Muscle of leg (tissue), 3 donors: ENCODE measurements at regions not wholly inside any gene's neighbourhood (a gene's known extent, or its start where the extent isn't known, plus 50 kb on each side); places are given as distances from the start of the nearest gene placed in this dataset.

Experiments used
- DNase-seq: peaks from one replicate; pipeline ENCODE4 v3.0.0; 2013
- H3K27ac ChIP-seq: one replicate; pipeline ENCODE4 v1.5.1; 2013; ENCODE audit warnings: mild to moderate bottlenecking, low read length, control low read depth
- H3K27me3 ChIP-seq: one replicate; pipeline ENCODE4 v1.6.1; 2013; ENCODE audit warnings: low read length; ENCODE audit not compliant: control insufficient read depth, insufficient read depth
- H3K36me3 ChIP-seq: one replicate; pipeline ENCODE4 v1.6.1; 2013; ENCODE audit warnings: low read length; ENCODE audit not compliant: control insufficient read depth, insufficient read depth
- H3K4me1 ChIP-seq: one replicate; pipeline ENCODE4 v1.6.1; 2013; ENCODE audit warnings: low read length; ENCODE audit not compliant: control insufficient read depth, insufficient read depth
- H3K4me3 ChIP-seq: one replicate; pipeline ENCODE4 v1.5.1; 2013; ENCODE audit warnings: low read length, control low read depth
- H3K9me3 ChIP-seq: replicated peaks from 2 replicates; pipeline ENCODE4 v1.6.1; 2013; ENCODE audit warnings: low read depth, low read length; ENCODE audit not compliant: control insufficient read depth
- whole genome bisulfite sequencing: methylation state at CpG from one replicate; pipeline ENCODE4 v1.1.5; 2013; ENCODE audit warnings: missing lambda C conversion rate; ENCODE audit not compliant: insufficient coverage; 5-methylcytosine and 5-hydroxymethylcytosine counted together

- 89% methylated on average over 4 of the region's 7 CpGs for whole genome bisulfite sequencing
Observed at GRCh38 chr12:25854991-25855390, 103.5 kb upstream of the RASSF8 start.

DNA sequence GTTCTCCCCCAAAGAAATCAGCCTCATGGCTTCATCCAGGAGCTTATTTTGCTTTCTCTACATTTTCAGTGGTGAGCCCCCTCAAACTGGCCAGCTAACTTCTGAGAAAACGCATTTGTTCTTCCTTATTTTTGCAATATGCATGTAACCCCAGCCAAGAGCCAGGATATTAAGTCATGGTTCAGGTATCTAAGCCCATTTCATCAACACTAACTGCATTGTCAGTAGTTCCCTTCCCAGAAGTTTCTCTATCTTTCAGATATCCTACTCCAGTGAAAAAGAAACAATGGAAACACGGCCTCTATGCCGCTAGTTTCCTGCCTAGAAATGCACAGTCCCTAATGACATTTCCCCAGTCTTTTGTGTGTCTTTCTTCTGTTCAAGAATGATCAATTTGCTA, 102.8 kb upstream of the RASSF8 start:
- Histone ChIP-seq H3K4me1 (no peaks in the 10 kb centered on the region), H3K4me3 (no peak overlapping the region), H3K27me3 (no peaks in the 10 kb centered on the region), H3K36me3 (no peaks in the 10 kb centered on the region), H3K27ac (no peak overlapping the region), H3K9me3 (no peaks in the 10 kb centered on the region)
- WGBS = 76% methylated on average over 2 of the region's 3 CpGs
- DNase-seq = peak; percentile 23

More at GRCh38 chr12:25854991-25855390, 103.5 kb upstream of the RASSF8 start:
- DNase-seq = no peak
- H3K27me3 ChIP-seq = no peaks in the 10 kb centered on the region
- no peaks in the 10 kb centered on the region for H3K36me3 ChIP-seq
- H3K27ac ChIP-seq = no peak overlapping the region
- no peaks in the 10 kb centered on the region for H3K9me3 ChIP-seq
- no peak overlapping the region for H3K4me3 ChIP-seq
- no peaks in the 10 kb centered on the region for H3K4me1 ChIP-seq

- Histone ChIP-seq H3K36me3 (no peaks in the 10 kb centered on the region), H3K4me1 (no peaks in the 10 kb centered on the region), H3K27me3 (no peaks in the 10 kb centered on the region), H3K9me3 (no peaks in the 10 kb centered on the region), H3K27ac (no peak overlapping the region), H3K4me3 (no peak overlapping the region)
- WGBS = 89% methylated on average over 3 of the region's 7 CpGs
- no peak for DNase-seq
Observed at GRCh38 chr12:25859976-25860375, 98.5 kb upstream of the RASSF8 start.

DNA sequence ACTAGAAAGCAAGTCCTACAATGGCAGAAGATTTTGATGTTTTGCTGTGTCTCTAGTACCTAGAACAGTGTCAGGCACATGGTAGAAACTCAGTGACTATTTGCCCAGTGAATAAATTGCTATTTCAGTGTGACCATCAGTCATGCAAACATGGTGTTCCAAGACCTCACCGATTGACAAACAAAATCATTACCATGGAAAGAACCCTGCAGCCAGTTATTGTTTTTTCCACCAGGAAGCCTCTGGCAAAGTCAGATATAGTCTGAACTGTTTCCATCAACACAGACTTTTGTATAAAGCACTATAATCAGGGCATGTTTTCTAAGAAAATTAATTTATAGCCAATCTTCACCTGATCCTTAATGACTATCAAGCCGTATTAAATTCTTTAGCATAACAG, 97.3 kb upstream of the RASSF8 start:
- H3K36me3 ChIP-seq = no peaks in the 10 kb centered on the region
- no peaks in the 10 kb centered on the region for H3K9me3 ChIP-seq
- no peaks in the 10 kb centered on the region for H3K27me3 ChIP-seq
- 100% methylated on average over 1 of the region's 2 CpGs for WGBS
- no peak overlapping the region for H3K27ac ChIP-seq
- H3K4me1 ChIP-seq = no peaks in the 10 kb centered on the region
- no peak overlapping the region for H3K4me3 ChIP-seq
- no peak for DNase-seq

DNA sequence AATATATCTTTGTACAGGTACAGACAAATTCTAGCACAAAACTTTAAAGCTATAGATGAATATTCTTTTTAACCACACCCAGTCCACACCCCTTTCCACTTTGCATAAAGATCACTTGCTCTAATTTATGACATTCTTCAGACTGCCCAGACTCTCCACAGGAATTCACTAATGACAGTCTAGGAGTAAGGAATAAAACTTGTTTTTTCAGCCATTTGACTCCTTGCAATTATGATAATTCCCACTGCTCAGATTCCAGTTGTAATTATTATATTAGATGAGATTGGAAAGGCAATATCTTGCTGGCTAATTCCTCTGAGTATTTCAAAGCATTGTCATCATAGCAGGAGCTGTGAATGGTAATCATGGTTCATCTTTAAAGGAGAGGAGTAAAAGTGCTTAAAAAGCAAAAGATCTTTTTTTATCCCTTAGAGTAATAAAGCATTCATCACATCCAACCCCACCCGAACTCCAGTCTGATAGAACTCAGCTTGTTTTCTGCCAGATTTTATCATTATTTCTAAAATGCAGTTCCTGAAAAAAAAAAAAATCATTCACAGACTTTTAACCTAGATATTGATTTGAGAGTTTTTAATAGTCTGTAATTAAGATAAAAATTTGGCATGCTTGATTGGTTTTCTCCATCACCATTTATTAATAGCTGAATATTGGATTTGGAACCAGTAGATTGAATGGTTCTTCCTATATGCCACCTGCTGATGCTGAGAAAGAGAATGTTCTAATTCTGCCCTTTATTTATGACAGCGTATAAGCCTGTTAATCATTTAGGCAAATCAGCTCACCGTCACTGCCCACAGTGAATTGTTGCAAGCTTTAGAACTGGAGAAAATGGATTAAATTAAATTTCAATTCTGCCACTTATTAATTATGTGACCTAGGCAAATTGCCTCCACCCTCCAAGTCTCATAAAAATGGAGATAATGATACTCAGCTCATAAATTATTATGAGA, 93.9 kb upstream of the RASSF8 start:
- Histone ChIP-seq H3K9me3 (peaks cover 3% of the 10 kb centered on the region), H3K36me3 (no peaks in the 10 kb centered on the region), H3K27ac (no peak overlapping the region), H3K27me3 (no peaks in the 10 kb centered on the region), H3K4me1 (no peaks in the 10 kb centered on the region), H3K4me3 (no peak overlapping the region)
- peak; percentile 4 for DNase-seq
- WGBS = no CpG with 5 or more reads among the region's 3 CpGs

DNA sequence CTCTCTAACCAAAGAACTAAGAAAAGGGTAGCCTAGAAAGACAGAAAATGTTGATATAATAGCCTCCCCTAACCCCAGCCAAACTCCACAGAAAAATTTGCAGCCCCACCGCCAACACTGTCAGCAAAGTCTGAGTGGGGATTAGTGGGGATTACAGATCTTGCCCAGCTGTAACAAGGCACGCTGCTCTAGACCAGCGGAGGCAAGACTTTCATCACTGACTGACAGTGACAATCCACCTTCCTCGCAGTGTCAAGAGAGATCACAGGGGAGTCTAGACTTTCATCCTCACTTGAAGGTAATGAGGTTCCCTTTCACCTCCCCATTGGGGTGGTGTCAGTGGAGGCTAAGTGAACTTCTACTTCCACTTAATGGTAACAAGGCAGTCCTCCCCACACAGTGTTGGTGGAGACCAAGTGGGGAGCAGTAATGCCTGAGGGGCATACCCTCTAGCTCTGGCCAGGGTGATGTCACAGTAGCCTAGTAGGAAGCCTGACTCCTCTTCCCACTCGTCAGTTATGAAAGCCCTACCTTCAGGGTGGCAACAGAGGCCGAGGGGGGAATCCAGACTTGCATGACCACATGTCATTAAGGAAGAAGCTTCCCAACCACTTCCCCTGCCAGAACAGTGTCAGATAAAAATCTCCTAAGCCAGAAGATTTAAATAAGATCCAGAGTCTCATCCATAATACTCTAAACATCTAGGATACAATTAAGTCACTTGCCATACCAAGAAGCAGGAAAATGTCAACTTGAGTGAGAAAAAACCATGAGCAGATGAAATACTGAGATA, 91.7 kb upstream of the RASSF8 start:
- DNase-seq = peak; percentile 7
- whole genome bisulfite sequencing = 50% methylated on average over 1 of the region's 6 CpGs
- no peak overlapping the region for H3K4me3 ChIP-seq
- H3K9me3 ChIP-seq = peaks cover 3% of the 10 kb centered on the region
- no peak overlapping the region for H3K27ac ChIP-seq
- H3K36me3 ChIP-seq = no peaks in the 10 kb centered on the region
- no peaks in the 10 kb centered on the region for H3K27me3 ChIP-seq
- no peaks in the 10 kb centered on the region for H3K4me1 ChIP-seq

GRCh38 chr12:25868193-25868592, 90.3 kb upstream of the RASSF8 start:
- H3K27me3 ChIP-seq = no peaks in the 10 kb centered on the region
- H3K27ac ChIP-seq = no peak overlapping the region
- H3K9me3 ChIP-seq = peaks cover 3% of the 10 kb centered on the region
- no peaks in the 10 kb centered on the region for H3K4me1 ChIP-seq
- no peak for DNase-seq
- H3K36me3 ChIP-seq = no peaks in the 10 kb centered on the region
- no peak overlapping the region for H3K4me3 ChIP-seq

GRCh38 chr12:25872137-25872536, 86.3 kb upstream of the RASSF8 start:
- Histone ChIP-seq H3K4me3 (no peak overlapping the region), H3K9me3 (peaks cover 3% of the 10 kb centered on the region), H3K36me3 (no peaks in the 10 kb centered on the region), H3K4me1 (no peaks in the 10 kb centered on the region), H3K27me3 (no peaks in the 10 kb centered on the region), H3K27ac (no peak overlapping the region)
- DNase-seq = no peak

DNA sequence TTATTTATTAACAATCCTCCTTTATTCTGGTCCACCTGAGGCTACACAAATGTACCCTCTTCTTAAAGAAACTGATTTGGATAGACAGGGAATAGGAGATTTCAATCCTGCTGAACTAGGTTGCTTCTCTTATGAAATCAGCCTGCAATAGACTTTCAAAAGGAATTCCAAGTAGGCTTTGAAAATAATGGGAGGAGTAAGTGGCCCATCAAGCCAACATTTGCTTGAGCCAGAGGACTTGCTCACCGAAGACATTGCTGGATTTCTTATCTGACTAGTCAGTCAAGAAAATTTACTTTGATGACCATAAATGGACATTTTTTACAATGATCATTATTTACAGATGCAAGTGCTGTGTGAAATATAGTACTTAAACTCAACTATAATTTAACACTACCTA, 82.8 kb upstream of the RASSF8 start:
- no peaks in the 10 kb centered on the region for H3K36me3 ChIP-seq
- H3K4me1 ChIP-seq = no peaks in the 10 kb centered on the region
- H3K4me3 ChIP-seq = no peak overlapping the region
- H3K27me3 ChIP-seq = no peaks in the 10 kb centered on the region
- WGBS = no CpG with 5 or more reads among the region's 1 CpG
- H3K27ac ChIP-seq = no peak overlapping the region
- H3K9me3 ChIP-seq = no peaks in the 10 kb centered on the region
- no peak for DNase-seq

GRCh38 chr12:25876383-25877045, 82.0 kb upstream of the RASSF8 start:
- Histone ChIP-seq H3K36me3 (no peaks in the 10 kb centered on the region), H3K9me3 (no peaks in the 10 kb centered on the region), H3K27ac (no peak overlapping the region), H3K27me3 (no peaks in the 10 kb centered on the region), H3K4me3 (no peak overlapping the region), H3K4me1 (no peaks in the 10 kb centered on the region)
- no peak for DNase-seq
- WGBS = no CpG with 5 or more reads among the region's 2 CpGs
